Body of pancreas (tissue), 4 donors: ENCODE measurements at regions not wholly inside any gene's neighbourhood (a gene's known extent, or its start where the extent isn't known, plus 50 kb on each side); places are given as distances from the start of the nearest gene placed in this dataset.

ENCODE experiments used
- ATAC-seq: fragments of 150-250 bp; one replicate; pipeline ENCODE4 v1.9.1; 2016
- DNase-seq, 4 donors: peaks; one replicate each; pipeline ENCODE4 v3.0.0-alpha.2; 2019
- H3K27ac ChIP-seq, 4 donors: fragments of 200-600 bp; sonication (generic); 1 replicate in 3 of 4; 2 replicates in 1 of 4; pipeline versions ENCODE4 v1.5.1 to v1.6.1; 2016 to 2019; ENCODE audit warnings: mild to moderate bottlenecking in 1 of 4, mixed read lengths in 1 of 4, moderate library complexity in 1 of 4
- H3K27me3 ChIP-seq, 2 donors: fragments of 200-600 bp; sonication (generic); one replicate each; pipeline ENCODE4 v1.6.0; 2016; ENCODE audit warnings: mild to moderate bottlenecking in 1 of 2
- H3K36me3 ChIP-seq, 2 donors: fragments of 200-600 bp; sonication (generic); replicated peaks in 1 of 2; 2 replicates each; pipeline ENCODE4 v1.5.1; 2016; ENCODE audit warnings: low read depth in 2 of 2; ENCODE audit not compliant: insufficient read depth in 1 of 2
- H3K4me1 ChIP-seq: fragments of 200-600 bp; sonication (generic); one replicate; pipeline ENCODE4 v1.6.0; 2016
- H3K4me3 ChIP-seq, 2 donors: fragments of 200-600 bp; sonication (generic); 1 replicate in 1 of 2; 2 replicates in 1 of 2; pipeline ENCODE4 v1.5.1; 2016 to 2019
- H3K9me3 ChIP-seq, 3 donors: fragments of 200-600 bp; sonication (generic); 1 replicate in 2 of 3; 2 replicates in 1 of 3; pipeline ENCODE4 v1.5.1; 2016
- CTCF ChIP-seq, 7 experiments: fragments of 450-650 bp in 4 of 7; fragments of 200-600 bp in 3 of 7; sonication (generic) in 3 of 7; IDR thresholded peaks; one replicate each; pipeline ENCODE4 v1.5.1; 2016 to 2019; ENCODE audit warnings: antibody characterized with exemption in 7 of 7
- POLR2A ChIP-seq, 3 donors: fragments of 450-650 bp; IDR thresholded peaks; one replicate each; pipeline ENCODE4 v1.6.1; 2016; ENCODE audit warnings: antibody characterized with exemption in 3 of 3, mild to moderate bottlenecking in 2 of 3
- WGBS, 2 donors: methylation state at CpG; one replicate each; pipeline ENCODE4 v1.1.5; 2017; 5-methylcytosine and 5-hydroxymethylcytosine counted together
- intact Hi-C: fragments of 100-400 bp; cut with DNase I; formaldehyde crosslinking; loops from one replicate; pipeline ENCODE4 v1.15.1; 2023

- DNase-seq (no peak), ATAC-seq (no peak)
- peaks cover 4% of the 10 kb centered on the region for H3K4me1 ChIP-seq
Measured at GRCh38 chr3:177930771-177931170, 605.5 kb upstream of the KCNMB2 start.

GRCh38 chr3:177931346-177931745 lies 604.9 kb upstream of the KCNMB2 start:
- no peaks in the 10 kb centered on the region for H3K27me3 ChIP-seq
- ATAC-seq = no peak

More at GRCh38 chr3:177930771-177931170, 605.5 kb upstream of the KCNMB2 start:
- 47 to 69% methylated on average over 2 of the region's 2 CpGs for WGBS, 2 donors
- TF ChIP-seq CTCF (IDR thresholded peaks at IDR 0.05) (no peak), POLR2A (IDR thresholded peaks at IDR 0.05) (no peak)
- no peaks in the 10 kb centered on the region for H3K27me3 ChIP-seq
- no peaks in the 10 kb centered on the region for H3K36me3 ChIP-seq
- H3K4me3 ChIP-seq = no peak overlapping the region
- no peaks in the 10 kb centered on the region for H3K9me3 ChIP-seq
- H3K27ac ChIP-seq = no peak overlapping the region
- intact Hi-C loops = no loop called here

GRCh38 chr3:177932346-177932745 lies 603.9 kb upstream of the KCNMB2 start:
- DNase-seq = no peak
- Histone ChIP-seq H3K4me3 (no peak overlapping the region), H3K4me1 (peaks cover 4% of the 10 kb centered on the region), H3K27me3 (no peaks in the 10 kb centered on the region), H3K27ac (no peak overlapping the region), H3K9me3 (no peaks in the 10 kb centered on the region), H3K36me3 (no peaks in the 10 kb centered on the region)
- ATAC-seq = no peak
- intact Hi-C loops = no loop called here
- TF ChIP-seq CTCF (IDR thresholded peaks at IDR 0.05) (no peak), POLR2A (IDR thresholded peaks at IDR 0.05) (no peak)
- 97 to 100% methylated on average over 1 of the region's 1 CpG for WGBS, 2 donors

More at GRCh38 chr3:177931346-177931745, 604.9 kb upstream of the KCNMB2 start:
- no peak for TF ChIP-seq POLR2A (IDR thresholded peaks at IDR 0.05)
- no peak for TF ChIP-seq CTCF (IDR thresholded peaks at IDR 0.05)
- Histone ChIP-seq H3K36me3 (no peaks in the 10 kb centered on the region), H3K27ac (no peak overlapping the region), H3K4me3 (no peak overlapping the region), H3K4me1 (peaks cover 4% of the 10 kb centered on the region), H3K9me3 (no peaks in the 10 kb centered on the region)
- 70 to 80% methylated on average over 2 of the region's 2 CpGs for WGBS, 2 donors
- no peak for DNase-seq
- intact Hi-C loops = no loop called here

GRCh38 chr3:177932750-177933660 lies 603.2 kb upstream of the KCNMB2 start:
- ATAC-seq (no peak), DNase-seq (no peak)
- no peak overlapping the region for H3K27ac ChIP-seq
- H3K4me3 ChIP-seq = no peak overlapping the region
- TF ChIP-seq POLR2A (IDR thresholded peaks at IDR 0.05) (no peak), CTCF (IDR thresholded peaks at IDR 0.05) (no peak)
- no peaks in the 10 kb centered on the region for H3K36me3 ChIP-seq
- H3K9me3 ChIP-seq = no peaks in the 10 kb centered on the region
- no peaks in the 10 kb centered on the region for H3K27me3 ChIP-seq
- intact Hi-C loops = no loop called here
- 69 to 70% methylated on average over 5 of the region's 5 CpGs for WGBS, 2 donors
- peaks cover 4% of the 10 kb centered on the region for H3K4me1 ChIP-seq
